Ovary (tissue), 3 donors: ENCODE measurements at regions not wholly inside any gene's neighbourhood (a gene's known extent, or its start where the extent isn't known, plus 50 kb on each side); places are given as distances from the start of the nearest gene placed in this dataset.

Experiments used
- CTCF ChIP-seq, 3 donors: fragments of 450-650 bp in 2 of 3; fragments of 200-600 bp in 1 of 3; IDR thresholded peaks; one replicate each; pipeline versions ENCODE4 v1.5.1 to v1.8.0; 2016 to 2022; ENCODE audit warnings: antibody characterized with exemption in 3 of 3, mild to moderate bottlenecking in 1 of 3
- POLR2A ChIP-seq: fragments of 450-650 bp; IDR thresholded peaks from one replicate; pipeline ENCODE4 v1.6.1; 2017; ENCODE audit warnings: antibody characterized with exemption, mild to moderate bottlenecking, moderate library complexity
- donor health status: DM: no; HTN: no; CAD: no.

GRCh38 chr7:110604885-110605284 is 486.0 kb upstream of the LRRN3 start:
- TF ChIP-seq CTCF (IDR thresholded peaks at IDR 0.05) (no peak), POLR2A (no peak)
